WTC11 (cell line): ENCODE measurements at regions not wholly inside any gene's neighbourhood (a gene's known extent, or its start where the extent isn't known, plus 50 kb on each side); places are given as distances from the start of the nearest gene placed in this dataset.

Source experiments
- ATAC-seq: fragments of 200-7000 bp; cut with Tn5 transposase; 2 replicates; pipeline ENCODE4 v1.10.0; 2021; ENCODE audit warnings: mild to moderate bottlenecking, moderate library complexity
- CTCF ChIA-PET: fragments of 300-600 bp; sonication (Branson Sonifier 250); formaldehyde crosslinking; loops from one replicate; lab custom pipeline; 2021; ENCODE audit warnings: antibody characterized with exemption; lab: Charles Lee
- POLR2A ChIA-PET: fragments of 350-600 bp; sonication (Branson Sonifier 250); formaldehyde crosslinking; loops from one replicate; lab custom pipeline; 2021; ENCODE audit warnings: antibody characterized with exemption; lab: Charles Lee
- DNase-seq: peaks from one replicate; pipeline ENCODE4 v3.0.0; 2021; ENCODE audit warnings: low spot score
- H3K27ac Mint-ChIP-seq: 2 replicates; pipeline ENCODE4 v1.8.0; 2021; ENCODE audit warnings: mixed read lengths
- H3K27me3 Mint-ChIP-seq: 2 replicates; pipeline ENCODE4 v1.8.0; 2021; ENCODE audit warnings: low read depth, mild to moderate bottlenecking, moderate library complexity, mixed read lengths
- H3K36me3 Mint-ChIP-seq: 2 replicates; pipeline ENCODE4 v1.8.0; 2021; ENCODE audit warnings: mixed read lengths
- H3K4me1 Mint-ChIP-seq: 2 replicates; pipeline ENCODE4 v1.8.0; 2022; ENCODE audit warnings: mixed read lengths
- H3K4me3 Mint-ChIP-seq: 2 replicates; pipeline ENCODE4 v1.8.0; 2021; ENCODE audit warnings: mild to moderate bottlenecking, moderate library complexity, mixed read lengths
- H3K9me3 Mint-ChIP-seq: 2 replicates; pipeline ENCODE4 v1.8.0; 2021; ENCODE audit warnings: mixed read lengths
- ATF2 ChIP-seq: sonication (generic); formaldehyde crosslinking; IDR thresholded peaks from 2 replicates; pipeline ENCODE4 v1.8.1; 2022; ENCODE audit warnings: low read depth, missing genetic modification reagents, borderline replicate concordance
- ATF6 ChIP-seq: sonication (generic); formaldehyde crosslinking; IDR thresholded peaks from 2 replicates; pipeline ENCODE4 v1.8.1; 2023; ENCODE audit warnings: mild to moderate bottlenecking, missing genetic modification reagents
- ERG ChIP-seq: fragments of 250-450 bp; sonication (Bioruptor Pico); IDR thresholded peaks from 2 replicates; pipeline ENCODE4 v1.8.0; 2021; ENCODE audit warnings: mild to moderate bottlenecking
- ETV6 ChIP-seq: sonication (generic); formaldehyde crosslinking; IDR thresholded peaks from 2 replicates; pipeline ENCODE4 v1.8.1; 2022; ENCODE audit warnings: mild to moderate bottlenecking, missing genetic modification reagents
- FOXP1 ChIP-seq: sonication (generic); formaldehyde crosslinking; IDR thresholded peaks from 2 replicates; pipeline ENCODE4 v1.8.0; 2022; ENCODE audit warnings: missing genetic modification reagents, mild to moderate bottlenecking, moderate library complexity, borderline replicate concordance
- FOXP4 ChIP-seq: sonication (generic); formaldehyde crosslinking; IDR thresholded peaks from 2 replicates; pipeline ENCODE4 v1.8.0; 2022; ENCODE audit warnings: mild to moderate bottlenecking, missing genetic modification reagents
- IRF1 ChIP-seq: sonication (generic); formaldehyde crosslinking; IDR thresholded peaks from 2 replicates; pipeline ENCODE4 v1.8.0; 2023; ENCODE audit warnings: missing genetic modification reagents
- MLX ChIP-seq: sonication (generic); formaldehyde crosslinking; IDR thresholded peaks from 2 replicates; pipeline ENCODE4 v1.8.1; 2023; ENCODE audit warnings: mild to moderate bottlenecking, missing genetic modification reagents, moderate library complexity
- MYBL2 ChIP-seq: sonication (generic); formaldehyde crosslinking; IDR thresholded peaks from 2 replicates; pipeline ENCODE4 v1.8.1; 2023; ENCODE audit warnings: mild to moderate bottlenecking, moderate library complexity, missing genetic modification reagents
- PREB ChIP-seq: sonication (generic); formaldehyde crosslinking; IDR thresholded peaks from 2 replicates; pipeline ENCODE4 v1.8.1; 2022; ENCODE audit warnings: mild to moderate bottlenecking, missing genetic modification reagents, moderate library complexity, borderline replicate concordance
- SMAD3 ChIP-seq: sonication (generic); formaldehyde crosslinking; IDR thresholded peaks from 2 replicates; pipeline ENCODE4 v1.8.0; 2022; ENCODE audit warnings: missing genetic modification reagents, mild to moderate bottlenecking, borderline replicate concordance
- SOX15 ChIP-seq: fragments of 250-450 bp; sonication (Bioruptor Pico); IDR thresholded peaks from 2 replicates; pipeline ENCODE4 v1.9.0; 2021; ENCODE audit warnings: mild to moderate bottlenecking
- TCF7 ChIP-seq: sonication (generic); formaldehyde crosslinking; IDR thresholded peaks from 2 replicates; pipeline ENCODE4 v1.8.0; 2022; ENCODE audit warnings: mild to moderate bottlenecking, low read depth, missing genetic modification reagents, moderate library complexity
- ZNF219 ChIP-seq: sonication (generic); formaldehyde crosslinking; IDR thresholded peaks from 2 replicates; pipeline ENCODE4 v1.8.0; 2023; ENCODE audit warnings: missing genetic modification reagents, mild to moderate bottlenecking, borderline replicate concordance
- ZNF232 ChIP-seq: sonication (generic); formaldehyde crosslinking; IDR thresholded peaks from 2 replicates; pipeline ENCODE4 v1.8.0; 2022; ENCODE audit warnings: mild to moderate bottlenecking, missing genetic modification reagents
- ZNF512 ChIP-seq: sonication (generic); formaldehyde crosslinking; IDR thresholded peaks from 2 replicates; pipeline ENCODE4 v1.8.1; 2022; ENCODE audit warnings: missing genetic modification reagents, borderline replicate concordance

- no peak for TF ChIP-seq MLX (CRISPR knock-in tag)
- no peak for TF ChIP-seq ZNF219 (CRISPR knock-in tag)
- TF ChIP-seq, all 79 proteins: peak for 0
Observed at GRCh38 chr20:22678678-22679077, 94.3 kb upstream of the FOXA2 start (continued).

- POLR2A ChIA-PET: no interaction called here
- Mint-ChIP-seq H3K36me3 (peaks cover 7% of the 10 kb centered on the region), H3K4me1 (peaks cover 24% of the 10 kb centered on the region), H3K27me3 (peaks cover 6% of the 10 kb centered on the region), H3K27ac (no peak overlapping the region), H3K4me3 (no peak overlapping the region), H3K9me3 (peaks cover 7% of the 10 kb centered on the region)
- ATAC-seq: no peak
- CTCF ChIA-PET: interaction anchor here (2.7 kb wide), 1 partner anchor 92 kb away, joined by 14 read pairs; no protein-coding TSS in a partner anchor
- no peak for TF ChIP-seq ETV6 (CRISPR knock-in tag)
- TF ChIP-seq TCF7 (CRISPR knock-in tag): no peak
- no peak for TF ChIP-seq SMAD3 (CRISPR knock-in tag)
- no peak for TF ChIP-seq FOXP4 (CRISPR knock-in tag)
- no peak for TF ChIP-seq ERG (CRISPR knock-in tag)
- no peak for DNase-seq
Observed at GRCh38 chr20:22679197-22679596, 94.8 kb upstream of the FOXA2 start.

GRCh38 chr20:22680031-22680740 is 95.8 kb upstream of the FOXA2 start:
- peaks cover 7% of the 10 kb centered on the region for H3K36me3 Mint-ChIP-seq
- no peak overlapping the region for H3K27ac Mint-ChIP-seq
- no peak overlapping the region for H3K4me3 Mint-ChIP-seq
- ChIA-PET CTCF (interaction anchor here (2.7 to 6.4 kb wide), 2 partner anchors 93 kb away, joined by 14 to 75 read pairs; no protein-coding TSS in a partner anchor), POLR2A (no interaction called here)
- H3K4me1 Mint-ChIP-seq: peaks cover 29% of the 10 kb centered on the region
- peaks cover 7% of the 10 kb centered on the region for H3K9me3 Mint-ChIP-seq
- DNase-seq: no peak
- TF ChIP-seq IRF1 (CRISPR knock-in tag) (no peak), ZNF232 (CRISPR knock-in tag) (no peak), ATF2 (CRISPR knock-in tag) (no peak), ZNF512 (CRISPR knock-in tag) (no peak), SOX15 (CRISPR knock-in tag) (no peak), ATF6 (CRISPR knock-in tag) (no peak), MYBL2 (CRISPR knock-in tag) (no peak), FOXP1 (CRISPR knock-in tag) (no peak), PREB (no peak)
- ATAC-seq: no peak
- H3K27me3 Mint-ChIP-seq: peaks cover 9% of the 10 kb centered on the region
